ENCODE measurements at regions not wholly inside any gene's neighbourhood (a gene's known extent, or its start where the extent isn't known, plus 50 kb on each side); places are given as distances from the start of the nearest gene placed in this dataset.

- no peak for TF ChIP-seq MAX (IDR thresholded peaks at IDR 0.05; ENCODE audit: low read depth, low read length)
- TF ChIP-seq CTCF (IDR thresholded peaks at IDR 0.05; ENCODE audit: low read depth, low read length), result no peak
- no peak for TF ChIP-seq POLR2A (IDR thresholded peaks at IDR 0.05; ENCODE audit: extremely low read depth, insufficient read length)
Measured at GRCh38 chr7:85734823-85735222, 548.0 kb upstream of the SEMA3D start.

Data from NB4 (cell line).